AG09319 (cell line): ENCODE measurements at regions not wholly inside any gene's neighbourhood (a gene's known extent, or its start where the extent isn't known, plus 50 kb on each side); places are given as distances from the start of the nearest gene placed in this dataset.

Source experiments
- DNase-seq: peaks from one replicate; pipeline ENCODE4 v3.0.0-alpha.2; 2010; ENCODE audit warnings: low read depth; ENCODE audit errors: extremely low read depth
- TF ChIP-seq, protein P1 (sequence below): IDR thresholded peaks from 2 replicates; pipeline ENCODE4 v1.5.1; 2011; ENCODE audit warnings: low read depth, mild to moderate bottlenecking, inconsistent platforms, low read length, moderate library complexity

DNA sequence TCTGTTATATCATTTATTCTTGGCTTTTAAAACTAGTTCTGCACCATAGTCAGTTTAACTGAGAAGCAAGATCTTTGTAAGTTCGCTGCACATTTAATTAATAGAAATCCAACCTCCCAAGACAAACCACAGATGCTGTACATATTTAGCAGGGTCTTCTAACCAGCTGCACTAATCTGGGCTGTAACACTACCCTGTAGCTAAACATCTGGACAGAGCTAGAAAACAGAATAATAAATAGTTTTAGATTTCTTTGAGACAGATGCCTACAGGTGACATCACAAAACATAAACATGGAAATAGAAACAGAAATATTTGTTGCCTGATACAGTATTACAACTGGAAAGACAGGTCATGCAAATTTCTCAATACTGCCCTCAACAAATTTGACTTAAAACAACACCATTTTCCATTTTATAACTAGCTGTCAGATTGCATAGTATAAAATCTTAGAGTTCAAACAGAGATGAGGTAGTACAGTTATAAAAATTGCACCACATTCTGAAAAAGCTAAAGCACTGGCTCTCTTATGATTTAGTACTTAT is 315.1 kb downstream of the NR4A2 start:
- TF ChIP-seq, protein P1, sequence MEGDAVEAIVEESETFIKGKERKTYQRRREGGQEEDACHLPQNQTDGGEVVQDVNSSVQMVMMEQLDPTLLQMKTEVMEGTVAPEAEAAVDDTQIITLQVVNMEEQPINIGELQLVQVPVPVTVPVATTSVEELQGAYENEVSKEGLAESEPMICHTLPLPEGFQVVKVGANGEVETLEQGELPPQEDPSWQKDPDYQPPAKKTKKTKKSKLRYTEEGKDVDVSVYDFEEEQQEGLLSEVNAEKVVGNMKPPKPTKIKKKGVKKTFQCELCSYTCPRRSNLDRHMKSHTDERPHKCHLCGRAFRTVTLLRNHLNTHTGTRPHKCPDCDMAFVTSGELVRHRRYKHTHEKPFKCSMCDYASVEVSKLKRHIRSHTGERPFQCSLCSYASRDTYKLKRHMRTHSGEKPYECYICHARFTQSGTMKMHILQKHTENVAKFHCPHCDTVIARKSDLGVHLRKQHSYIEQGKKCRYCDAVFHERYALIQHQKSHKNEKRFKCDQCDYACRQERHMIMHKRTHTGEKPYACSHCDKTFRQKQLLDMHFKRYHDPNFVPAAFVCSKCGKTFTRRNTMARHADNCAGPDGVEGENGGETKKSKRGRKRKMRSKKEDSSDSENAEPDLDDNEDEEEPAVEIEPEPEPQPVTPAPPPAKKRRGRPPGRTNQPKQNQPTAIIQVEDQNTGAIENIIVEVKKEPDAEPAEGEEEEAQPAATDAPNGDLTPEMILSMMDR, result no peak
- no peak for DNase-seq

DNA sequence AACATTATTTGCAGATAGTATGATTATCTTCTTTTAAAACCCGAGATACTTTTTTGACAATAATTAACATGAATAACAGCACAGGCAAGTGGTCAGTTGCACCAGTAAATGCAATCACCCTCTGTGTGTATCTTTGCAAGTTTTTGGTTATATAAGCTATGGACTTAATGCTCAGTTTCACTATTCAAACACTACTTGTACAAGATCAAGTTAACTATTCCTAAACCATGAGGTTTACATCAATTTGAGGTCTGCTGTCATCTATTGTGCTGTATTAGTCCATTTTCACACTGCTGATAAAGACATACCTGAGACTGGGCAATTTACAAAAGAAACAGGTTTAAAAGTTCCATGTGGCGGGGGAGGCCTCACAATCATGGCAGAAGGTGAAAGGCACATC is 323.2 kb downstream of the NR4A2 start:
- TF ChIP-seq, protein P1, result no peak
- no peak for DNase-seq

DNA sequence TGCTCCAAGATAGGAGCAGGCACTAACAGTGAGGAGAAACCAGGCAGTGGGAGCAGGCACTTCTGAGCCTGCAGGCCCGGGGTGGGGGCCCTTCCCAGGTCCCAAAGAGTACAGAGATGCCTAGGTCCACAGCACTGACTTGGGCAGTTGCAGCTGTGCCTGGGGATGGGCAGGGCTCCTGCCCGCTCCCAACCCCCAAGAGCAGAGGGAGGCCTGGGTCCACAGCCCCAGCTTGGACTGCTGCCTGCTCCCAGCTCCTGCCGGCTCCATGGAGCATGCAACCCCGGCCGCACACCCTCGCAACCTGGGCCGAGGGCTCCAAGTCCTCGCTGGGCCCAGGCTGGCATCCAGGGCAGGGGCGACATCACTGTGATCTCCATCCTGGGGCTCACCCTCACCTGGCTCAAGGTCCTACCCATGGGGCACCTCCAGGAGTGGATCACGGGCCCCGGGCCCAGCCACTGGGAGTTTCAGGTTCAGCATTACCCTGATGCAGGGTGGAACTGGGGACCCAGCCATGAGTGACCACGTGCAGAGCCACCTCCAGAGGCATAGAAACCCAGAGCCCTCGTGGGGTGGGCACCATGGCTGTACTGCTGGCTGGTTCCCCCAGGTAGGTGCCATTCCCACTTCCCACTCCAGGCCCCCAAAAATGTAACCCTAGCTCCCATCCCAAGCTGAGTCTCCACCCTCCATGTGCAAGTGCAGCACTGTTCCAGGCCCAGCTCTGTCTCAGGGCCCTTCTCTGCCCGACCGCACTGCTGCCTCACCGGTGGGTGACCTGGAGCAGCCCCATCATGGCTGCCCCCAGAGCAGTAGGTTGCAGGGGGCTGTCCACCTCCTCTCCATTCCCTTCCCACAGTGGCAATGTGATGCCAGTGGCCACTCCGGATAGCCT is 325.6 kb downstream of the NR4A2 start:
- TF ChIP-seq, protein P1, result no peak
- DNase-seq, result no peak

DNA sequence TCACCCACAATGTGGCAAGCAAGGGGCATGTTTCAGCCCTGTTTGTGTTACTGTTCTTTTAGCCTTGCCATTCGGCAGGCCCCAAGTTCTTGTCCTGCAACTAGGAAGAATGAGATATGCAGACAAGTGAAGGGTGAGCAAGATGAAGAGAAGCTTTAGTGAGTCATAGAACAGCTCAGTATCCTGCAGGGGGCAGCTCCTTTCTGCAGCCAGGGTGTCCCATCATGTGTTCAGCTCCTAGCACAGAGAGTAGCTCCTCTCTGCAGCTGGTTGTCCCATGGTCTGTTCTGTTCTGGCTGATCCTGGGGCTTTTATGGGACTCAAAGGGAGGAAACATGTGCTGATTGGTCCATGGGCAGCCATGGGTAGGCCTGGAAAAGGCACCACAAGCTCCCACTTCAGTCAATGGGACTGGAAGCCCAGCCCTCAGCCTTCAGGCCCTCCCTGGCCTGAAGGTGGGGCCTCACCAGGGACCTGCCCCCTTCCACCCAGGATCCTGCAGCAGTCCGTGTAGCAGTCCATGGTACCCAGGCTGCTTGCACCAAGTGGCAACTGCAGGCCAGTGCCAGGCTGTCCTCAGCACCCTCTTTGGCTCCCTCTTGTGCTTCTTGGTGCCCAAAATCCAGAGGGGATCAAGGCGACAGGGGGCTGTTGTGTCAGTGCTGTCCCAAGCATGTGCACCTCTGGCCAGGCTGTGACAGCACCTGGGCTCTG is 326.4 kb downstream of the NR4A2 start:
- no peak for DNase-seq
- TF ChIP-seq, protein P1, result no peak

DNA sequence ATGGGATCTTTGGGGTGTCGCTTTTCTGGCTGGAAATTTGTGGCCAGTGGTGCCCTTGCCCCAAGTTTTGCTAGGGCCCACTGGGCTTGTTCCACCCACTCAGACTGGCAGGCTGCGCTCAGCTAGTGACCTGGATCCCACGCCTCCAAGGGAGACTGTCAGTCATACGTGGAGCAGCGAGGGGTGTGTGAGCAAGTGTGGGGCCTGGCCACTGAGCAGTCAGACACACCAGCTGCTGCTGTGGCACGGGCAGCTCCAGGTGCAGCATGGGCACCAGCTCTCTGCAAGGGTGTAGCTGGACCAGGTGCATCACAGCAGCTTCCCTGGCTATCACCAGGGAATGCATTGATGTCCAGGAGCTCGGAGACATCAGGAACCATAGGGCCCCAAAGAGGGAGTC is 327.0 kb downstream of the NR4A2 start:
- no peak for DNase-seq
- TF ChIP-seq, protein P1, result no peak

DNA sequence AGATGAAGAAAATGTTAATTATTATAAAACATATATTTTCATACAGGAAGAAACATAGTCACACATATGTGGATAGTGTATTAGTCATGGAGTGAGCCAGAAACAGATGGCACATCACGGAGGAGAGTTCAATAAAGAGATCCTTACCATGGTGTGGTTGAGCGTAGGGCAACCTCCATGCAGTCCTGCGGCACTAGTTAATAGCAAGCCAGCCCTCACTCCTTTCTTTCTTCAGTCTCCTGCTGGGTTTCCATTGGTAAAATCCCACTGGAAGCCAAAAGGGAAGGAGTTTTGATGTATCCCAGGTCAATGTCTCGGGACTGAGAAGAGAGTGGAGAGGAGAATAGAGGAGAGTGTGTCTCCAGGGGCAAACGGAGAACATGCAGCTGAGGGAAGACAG is 328.1 kb downstream of the NR4A2 start:
- DNase-seq, result no peak
- TF ChIP-seq, protein P1, result no peak

DNA sequence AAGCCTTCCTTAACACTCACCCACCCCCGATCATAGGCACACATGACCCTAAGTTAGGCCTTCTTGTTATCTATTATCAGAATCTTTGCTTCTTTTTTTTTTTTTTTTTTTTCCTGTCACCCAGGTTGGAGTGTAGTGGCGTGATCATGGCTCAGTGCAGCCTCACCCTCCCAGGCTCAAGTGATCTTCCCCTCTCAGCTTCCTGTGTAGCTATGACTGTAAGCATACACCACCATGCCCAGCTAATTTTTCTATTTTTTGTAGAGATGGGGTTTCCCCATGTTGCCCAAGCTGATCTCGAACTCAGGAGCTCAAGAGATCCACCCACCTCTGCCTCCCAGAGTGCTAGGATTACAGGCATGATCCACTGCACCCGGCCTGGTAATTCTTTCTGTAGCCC is 328.7 kb downstream of the NR4A2 start:
- DNase-seq, result no peak
- TF ChIP-seq, protein P1, result no peak
